ENCODE measurements at regions not wholly inside any gene's neighbourhood (a gene's known extent, or its start where the extent isn't known, plus 50 kb on each side); places are given as distances from the start of the nearest gene placed in this dataset.

DNA sequence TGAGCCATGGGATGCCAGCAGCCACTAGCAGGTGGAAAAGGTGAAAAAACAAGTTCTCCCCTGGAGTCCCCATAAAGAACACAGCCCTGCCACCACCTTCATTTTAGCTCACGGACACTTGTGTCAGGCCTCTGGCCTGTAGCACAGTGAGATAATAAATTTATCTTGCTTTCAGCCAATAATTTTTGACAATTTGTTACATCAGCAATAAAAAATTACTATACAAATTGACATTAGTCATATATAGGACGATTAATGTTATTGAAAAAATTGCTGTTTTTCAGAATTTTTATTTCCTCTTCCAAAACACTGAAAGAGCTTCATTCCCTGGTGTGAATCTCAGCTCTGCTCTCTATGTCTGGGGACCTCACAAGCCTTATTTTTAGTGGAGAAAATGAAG, 152.9 kb upstream of the ETV3 start:
- no peak overlapping the region for H3K27ac ChIP-seq
- no peak for DNase-seq
- no peaks in the 10 kb centered on the region for H3K36me3 ChIP-seq
- no peaks in the 10 kb centered on the region for H3K27me3 ChIP-seq
- no peak overlapping the region for H3K4me3 ChIP-seq
- 67 to 69% methylated on average over 2 of the region's 2 CpGs for WGBS, 2 donors
- ATAC-seq (ENCODE audit: low FRiP score in 2 of 2): no peak
- no peaks in the 10 kb centered on the region for H3K9me3 ChIP-seq
- TF ChIP-seq POLR2A (IDR thresholded peaks at IDR 0.05) (no peak), EP300 (IDR thresholded peaks at IDR 0.05) (no peak), POLR2AphosphoS5 (IDR thresholded peaks at IDR 0.05) (no peak)
- TF ChIP-seq, protein P1, sequence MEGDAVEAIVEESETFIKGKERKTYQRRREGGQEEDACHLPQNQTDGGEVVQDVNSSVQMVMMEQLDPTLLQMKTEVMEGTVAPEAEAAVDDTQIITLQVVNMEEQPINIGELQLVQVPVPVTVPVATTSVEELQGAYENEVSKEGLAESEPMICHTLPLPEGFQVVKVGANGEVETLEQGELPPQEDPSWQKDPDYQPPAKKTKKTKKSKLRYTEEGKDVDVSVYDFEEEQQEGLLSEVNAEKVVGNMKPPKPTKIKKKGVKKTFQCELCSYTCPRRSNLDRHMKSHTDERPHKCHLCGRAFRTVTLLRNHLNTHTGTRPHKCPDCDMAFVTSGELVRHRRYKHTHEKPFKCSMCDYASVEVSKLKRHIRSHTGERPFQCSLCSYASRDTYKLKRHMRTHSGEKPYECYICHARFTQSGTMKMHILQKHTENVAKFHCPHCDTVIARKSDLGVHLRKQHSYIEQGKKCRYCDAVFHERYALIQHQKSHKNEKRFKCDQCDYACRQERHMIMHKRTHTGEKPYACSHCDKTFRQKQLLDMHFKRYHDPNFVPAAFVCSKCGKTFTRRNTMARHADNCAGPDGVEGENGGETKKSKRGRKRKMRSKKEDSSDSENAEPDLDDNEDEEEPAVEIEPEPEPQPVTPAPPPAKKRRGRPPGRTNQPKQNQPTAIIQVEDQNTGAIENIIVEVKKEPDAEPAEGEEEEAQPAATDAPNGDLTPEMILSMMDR (IDR thresholded peaks at IDR 0.05): no peak
- H3K4me1 ChIP-seq: no peaks in the 10 kb centered on the region

DNA sequence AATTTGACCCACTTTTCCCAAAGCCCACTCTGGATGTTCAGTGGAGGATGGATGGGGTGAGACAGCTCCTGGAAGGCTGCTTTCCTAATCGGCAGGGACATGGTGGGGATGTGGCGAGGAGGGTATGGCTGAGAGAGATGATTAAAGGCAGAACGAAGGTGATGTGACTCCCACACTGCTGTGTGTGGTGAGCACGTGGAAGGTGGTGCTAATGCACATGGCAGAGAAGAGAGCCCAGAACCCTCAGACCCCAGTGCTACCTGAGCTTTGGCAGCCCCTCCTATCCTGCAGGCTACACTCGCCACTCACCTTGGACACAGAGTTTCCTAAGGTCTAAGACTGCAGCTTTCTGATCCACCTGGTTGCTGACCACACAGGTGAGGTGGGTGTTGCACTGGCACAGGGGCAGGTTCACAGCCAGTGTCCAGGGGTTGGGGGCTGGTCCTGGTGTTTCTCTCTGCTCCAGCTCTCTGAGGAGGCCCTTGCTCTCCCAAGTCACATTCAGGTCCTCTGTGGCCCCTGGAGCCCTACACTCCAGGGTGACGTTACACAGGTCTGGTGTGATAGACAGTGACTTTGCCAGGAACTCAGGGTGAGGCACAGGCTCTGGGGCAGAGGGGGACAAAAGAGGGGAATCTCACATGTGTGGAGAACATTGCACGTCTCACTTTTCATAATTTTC, 151.4 kb upstream of the ETV3 start:
- no peak overlapping the region for H3K4me3 ChIP-seq
- TF ChIP-seq POLR2AphosphoS5 (IDR thresholded peaks at IDR 0.05) (no peak), EP300 (IDR thresholded peaks at IDR 0.05) (no peak), POLR2A (IDR thresholded peaks at IDR 0.05) (no peak)
- TF ChIP-seq, protein P1 (IDR thresholded peaks at IDR 0.05): no peak
- 70 to 91% methylated on average over 5 to 7 of the region's 7 CpGs for WGBS, 2 donors
- no peaks in the 10 kb centered on the region for H3K9me3 ChIP-seq
- DNase-seq: no peak
- H3K36me3 ChIP-seq: no peaks in the 10 kb centered on the region
- no peaks in the 10 kb centered on the region for H3K4me1 ChIP-seq
- no peak overlapping the region for H3K27ac ChIP-seq
- no peaks in the 10 kb centered on the region for H3K27me3 ChIP-seq
- ATAC-seq (ENCODE audit: low FRiP score in 2 of 2): no peak

GRCh38 chr1:157288996-157289395, 150.8 kb upstream of the ETV3 start:
- Histone ChIP-seq H3K4me1 (no peaks in the 10 kb centered on the region), H3K36me3 (no peaks in the 10 kb centered on the region), H3K27me3 (no peaks in the 10 kb centered on the region), H3K27ac (no peak overlapping the region), H3K9me3 (no peaks in the 10 kb centered on the region), H3K4me3 (no peak overlapping the region)
- DNase-seq (no peak), ATAC-seq (ENCODE audit: low FRiP score in 2 of 2) (no peak)
- TF ChIP-seq, protein P1 (IDR thresholded peaks at IDR 0.05): no peak
- TF ChIP-seq POLR2A (IDR thresholded peaks at IDR 0.05): no peak
- TF ChIP-seq POLR2AphosphoS5 (IDR thresholded peaks at IDR 0.05): no peak
- TF ChIP-seq EP300 (IDR thresholded peaks at IDR 0.05): no peak

- ATAC-seq (ENCODE audit: low FRiP score in 2 of 2): no peak
- Histone ChIP-seq H3K36me3 (no peaks in the 10 kb centered on the region), H3K27me3 (no peaks in the 10 kb centered on the region), H3K4me1 (no peaks in the 10 kb centered on the region), H3K27ac (no peak overlapping the region), H3K4me3 (no peak overlapping the region), H3K9me3 (no peaks in the 10 kb centered on the region)
- 57 to 69% methylated on average over 4 of the region's 4 CpGs for WGBS, 2 donors
- TF ChIP-seq POLR2AphosphoS5 (IDR thresholded peaks at IDR 0.05): no peak
- no peak for TF ChIP-seq POLR2A (IDR thresholded peaks at IDR 0.05)
- no peak for TF ChIP-seq EP300 (IDR thresholded peaks at IDR 0.05)
- TF ChIP-seq, protein P1 (IDR thresholded peaks at IDR 0.05): no peak
- no peak for DNase-seq
These were observed 150.3 kb upstream of the ETV3 start for GRCh38 chr1:157288492-157288891.

DNA sequence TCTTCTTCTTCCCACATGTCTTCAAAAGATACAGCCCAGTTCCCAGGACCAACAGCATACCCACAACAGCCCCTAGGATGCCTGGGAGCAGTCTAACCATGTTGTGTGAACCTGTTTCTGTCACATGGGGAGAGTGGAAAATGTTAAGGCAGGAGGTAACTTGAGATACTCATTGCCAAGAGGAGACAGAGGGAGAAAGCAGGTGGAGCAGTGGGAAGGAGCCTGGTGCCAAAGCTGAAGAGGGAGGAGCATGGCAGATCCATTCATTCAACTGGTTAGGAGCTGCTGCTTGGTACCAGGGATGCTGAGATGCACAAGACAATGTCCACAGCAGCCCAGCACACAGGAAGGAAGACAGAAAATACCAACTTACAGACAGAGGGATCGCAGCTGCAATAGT, 149.8 kb upstream of the ETV3 start:
- ATAC-seq (ENCODE audit: low FRiP score in 2 of 2): no peak
- no peak overlapping the region for H3K27ac ChIP-seq
- H3K9me3 ChIP-seq: no peaks in the 10 kb centered on the region
- TF ChIP-seq EP300 (IDR thresholded peaks at IDR 0.05) (no peak), POLR2A (IDR thresholded peaks at IDR 0.05) (no peak), POLR2AphosphoS5 (IDR thresholded peaks at IDR 0.05) (no peak)
- TF ChIP-seq, protein P1 (IDR thresholded peaks at IDR 0.05): no peak
- WGBS, 2 donors: 77 to 80% methylated on average over 1 of the region's 1 CpG
- no peaks in the 10 kb centered on the region for H3K4me1 ChIP-seq
- H3K4me3 ChIP-seq: no peak overlapping the region
- H3K36me3 ChIP-seq: no peaks in the 10 kb centered on the region
- DNase-seq: no peak
- no peaks in the 10 kb centered on the region for H3K27me3 ChIP-seq

All from upper lobe of left lung (tissue), 6 donors.